Gastroesophageal sphincter (tissue), 4 donors: ENCODE measurements at regions not wholly inside any gene's neighbourhood (a gene's known extent, or its start where the extent isn't known, plus 50 kb on each side); places are given as distances from the start of the nearest gene placed in this dataset.

Experiments
- ATAC-seq: fragments of 150-250 bp; one replicate; pipeline ENCODE4 v1.9.1; 2016; ENCODE audit warnings: mild to moderate bottlenecking, moderate library complexity
- H3K27ac ChIP-seq, 4 donors: fragments of 200-600 bp; sonication (generic) in 3 of 4; 1 replicate in 3 of 4; 2 replicates in 1 of 4; pipeline ENCODE4 v1.5.1; 2016 to 2019
- H3K27me3 ChIP-seq: fragments of 200-600 bp; sonication (generic); one replicate; pipeline ENCODE4 v1.5.1; 2019
- H3K36me3 ChIP-seq, 2 donors: fragments of 200-600 bp; sonication (generic); one replicate each; pipeline ENCODE4 v1.5.1; 2019; ENCODE audit warnings: control low read depth in 1 of 2
- H3K4me1 ChIP-seq, 3 donors: fragments of 200-600 bp; sonication (generic); 1 replicate in 2 of 3; 2 replicates in 1 of 3; pipeline ENCODE4 v1.5.1; 2016 to 2019; ENCODE audit warnings: control low read depth in 2 of 3
- H3K4me3 ChIP-seq, 2 donors: fragments of 200-600 bp; sonication (generic); one replicate each; pipeline ENCODE4 v1.5.1; 2019; ENCODE audit warnings: mild to moderate bottlenecking in 1 of 2, moderate library complexity in 1 of 2
- H3K9me3 ChIP-seq, 3 donors: fragments of 200-600 bp; sonication (generic); one replicate each; pipeline ENCODE4 v1.5.1; 2017 to 2019; ENCODE audit warnings: control low read depth in 2 of 3
- EP300 ChIP-seq: sonication (generic); formaldehyde crosslinking; IDR thresholded peaks from one replicate; pipeline ENCODE4 v1.6.1; 2017; ENCODE audit warnings: antibody characterized with exemption, mild to moderate bottlenecking
- POLR2A ChIP-seq, 2 donors: fragments of 450-650 bp; IDR thresholded peaks; one replicate each; pipeline ENCODE4 v1.6.1; 2017; ENCODE audit warnings: antibody characterized with exemption in 2 of 2, mild to moderate bottlenecking in 2 of 2, moderate library complexity in 1 of 2
- POLR2AphosphoS5 ChIP-seq: sonication (generic); formaldehyde crosslinking; IDR thresholded peaks from one replicate; pipeline ENCODE4 v1.6.1; 2017; ENCODE audit warnings: antibody characterized with exemption
- WGBS, 2 donors: methylation state at CpG; one replicate each; pipeline ENCODE4 v1.1.5; 2018; ENCODE audit warnings: low coverage in 1 of 2; 5-methylcytosine and 5-hydroxymethylcytosine counted together
- TF ChIP-seq, protein P1 (sequence below), 4 experiments: fragments of 200-600 bp in 2 of 4; fragments of 450-650 bp in 2 of 4; sonication (generic) in 1 of 4; IDR thresholded peaks; one replicate each; pipeline ENCODE4 v1.5.1; 2017 to 2019; ENCODE audit warnings: antibody characterized with exemption in 4 of 4, mild to moderate bottlenecking in 2 of 4, moderate library complexity in 2 of 4

DNA sequence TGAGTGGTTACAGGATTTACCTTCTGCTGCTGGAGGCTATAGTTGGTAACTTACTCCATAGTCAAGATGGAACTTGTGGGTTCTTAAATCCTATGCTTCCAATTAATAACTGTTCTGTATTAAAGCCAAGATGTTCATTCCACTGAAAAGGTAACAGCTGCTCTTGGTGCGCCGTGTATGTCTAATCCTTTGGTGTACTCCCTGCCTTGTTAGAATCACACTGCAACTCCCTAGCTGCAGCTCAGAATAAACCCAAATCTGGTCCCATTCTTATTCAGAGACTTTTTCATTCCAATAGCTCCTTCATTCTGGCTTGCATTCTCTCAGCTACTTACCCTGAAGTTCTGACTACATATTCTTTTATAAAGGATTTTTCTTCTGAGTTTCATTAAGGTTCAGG lies 1355.5 kb downstream of the MAT2B start:
- no peak overlapping the region for H3K4me3 ChIP-seq
- no peaks in the 10 kb centered on the region for H3K4me1 ChIP-seq
- 61 to 93% methylated on average over 2 of the region's 2 CpGs for WGBS, 2 donors
- no peaks in the 10 kb centered on the region for H3K27me3 ChIP-seq
- TF ChIP-seq EP300: no peak
- no peak for TF ChIP-seq POLR2A (IDR thresholded peaks at IDR 0.05)
- no peak for TF ChIP-seq POLR2AphosphoS5
- TF ChIP-seq, protein P1, sequence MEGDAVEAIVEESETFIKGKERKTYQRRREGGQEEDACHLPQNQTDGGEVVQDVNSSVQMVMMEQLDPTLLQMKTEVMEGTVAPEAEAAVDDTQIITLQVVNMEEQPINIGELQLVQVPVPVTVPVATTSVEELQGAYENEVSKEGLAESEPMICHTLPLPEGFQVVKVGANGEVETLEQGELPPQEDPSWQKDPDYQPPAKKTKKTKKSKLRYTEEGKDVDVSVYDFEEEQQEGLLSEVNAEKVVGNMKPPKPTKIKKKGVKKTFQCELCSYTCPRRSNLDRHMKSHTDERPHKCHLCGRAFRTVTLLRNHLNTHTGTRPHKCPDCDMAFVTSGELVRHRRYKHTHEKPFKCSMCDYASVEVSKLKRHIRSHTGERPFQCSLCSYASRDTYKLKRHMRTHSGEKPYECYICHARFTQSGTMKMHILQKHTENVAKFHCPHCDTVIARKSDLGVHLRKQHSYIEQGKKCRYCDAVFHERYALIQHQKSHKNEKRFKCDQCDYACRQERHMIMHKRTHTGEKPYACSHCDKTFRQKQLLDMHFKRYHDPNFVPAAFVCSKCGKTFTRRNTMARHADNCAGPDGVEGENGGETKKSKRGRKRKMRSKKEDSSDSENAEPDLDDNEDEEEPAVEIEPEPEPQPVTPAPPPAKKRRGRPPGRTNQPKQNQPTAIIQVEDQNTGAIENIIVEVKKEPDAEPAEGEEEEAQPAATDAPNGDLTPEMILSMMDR (IDR thresholded peaks at IDR 0.05): no peak
- H3K36me3 ChIP-seq: no peaks in the 10 kb centered on the region
- no peak overlapping the region for H3K27ac ChIP-seq
- no peak for ATAC-seq
- no peaks in the 10 kb centered on the region for H3K9me3 ChIP-seq

DNA sequence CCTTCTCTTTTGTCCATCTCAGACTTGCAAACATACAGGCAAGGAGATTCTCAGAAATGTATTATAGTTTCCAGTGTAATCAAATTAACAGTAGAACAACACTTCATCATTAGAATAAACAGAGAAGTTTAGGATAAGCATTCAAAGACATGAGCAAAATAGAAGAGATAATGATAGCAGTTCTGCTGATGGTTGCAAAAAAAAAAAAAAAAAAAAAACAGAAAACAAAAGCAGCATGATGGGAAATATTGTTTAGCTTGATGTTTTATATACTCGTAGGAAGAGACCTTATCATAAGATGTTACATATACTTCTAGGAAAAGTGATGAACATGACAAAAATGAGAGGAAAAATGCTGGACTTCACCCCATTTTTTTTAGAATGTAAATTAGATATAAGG lies 1356.2 kb downstream of the MAT2B start:
- Histone ChIP-seq H3K27ac (no peak overlapping the region), H3K36me3 (no peaks in the 10 kb centered on the region), H3K27me3 (no peaks in the 10 kb centered on the region), H3K4me3 (no peak overlapping the region), H3K9me3 (no peaks in the 10 kb centered on the region), H3K4me1 (no peaks in the 10 kb centered on the region)
- no peak for ATAC-seq
- WGBS, 2 donors: 64 to 92% methylated on average over 1 of the region's 1 CpG
- no peak for TF ChIP-seq POLR2A (IDR thresholded peaks at IDR 0.05)
- no peak for TF ChIP-seq POLR2AphosphoS5
- TF ChIP-seq, protein P1 (IDR thresholded peaks at IDR 0.05): no peak
- TF ChIP-seq EP300: no peak

DNA sequence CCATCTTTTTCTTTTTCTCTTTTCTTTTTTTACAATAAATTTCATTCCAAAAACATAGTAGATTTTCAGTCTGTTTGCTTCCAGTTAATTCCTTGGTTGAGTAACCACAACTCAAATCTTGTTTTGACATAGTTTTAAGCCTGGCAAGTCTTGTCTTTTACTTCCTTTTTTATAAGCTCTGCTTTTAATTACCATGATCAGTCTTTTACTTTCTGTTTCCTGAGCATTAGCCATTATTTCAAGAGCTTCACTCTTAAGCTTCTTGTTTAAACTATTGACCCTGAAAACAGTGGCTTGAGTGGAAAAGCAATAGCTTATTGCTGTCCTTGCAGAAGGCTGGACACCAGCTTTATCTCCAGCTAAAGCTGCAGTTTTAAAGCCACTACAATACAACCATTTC lies 1363.3 kb downstream of the MAT2B start:
- TF ChIP-seq POLR2AphosphoS5: no peak
- TF ChIP-seq POLR2A (IDR thresholded peaks at IDR 0.05): no peak
- TF ChIP-seq, protein P1 (IDR thresholded peaks at IDR 0.05): no peak
- no peak for TF ChIP-seq EP300
- H3K4me3 ChIP-seq: no peak overlapping the region
- ATAC-seq: no peak
- H3K36me3 ChIP-seq: no peaks in the 10 kb centered on the region
- no peaks in the 10 kb centered on the region for H3K27me3 ChIP-seq
- peaks cover 0 to 4% (median 0%) of the 10 kb centered on the region in 3 donors for H3K4me1 ChIP-seq
- no peak overlapping the region for H3K27ac ChIP-seq
- H3K9me3 ChIP-seq: no peaks in the 10 kb centered on the region

DNA sequence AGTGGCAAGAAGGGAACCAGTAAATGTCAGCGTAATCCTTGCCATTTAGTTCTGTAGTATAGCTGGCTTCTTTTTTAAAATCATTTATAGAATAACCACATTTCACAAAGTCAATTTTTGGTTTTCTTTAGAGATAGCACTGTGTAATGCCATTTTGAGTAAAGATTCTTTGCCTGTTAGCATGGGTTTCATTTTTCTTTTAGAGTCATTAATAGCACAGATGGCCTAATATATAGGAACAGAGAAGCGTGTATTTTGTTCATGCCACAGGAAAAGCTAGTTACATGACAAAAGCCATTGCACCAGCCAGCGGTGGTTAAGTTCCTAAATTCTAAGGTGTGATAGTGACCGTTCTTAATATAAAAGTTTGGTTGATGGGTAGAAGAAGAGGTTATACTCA lies 1363.9 kb downstream of the MAT2B start:
- Histone ChIP-seq H3K27ac (no peak overlapping the region), H3K4me3 (no peak overlapping the region), H3K9me3 (no peaks in the 10 kb centered on the region), H3K27me3 (no peaks in the 10 kb centered on the region), H3K4me1 (peaks cover 0 to 4% (median 0%) of the 10 kb centered on the region in 3 donors), H3K36me3 (no peaks in the 10 kb centered on the region)
- no peak for ATAC-seq
- WGBS, 2 donors: 95 to 100% methylated on average over 4 of the region's 4 CpGs
- TF ChIP-seq POLR2A (IDR thresholded peaks at IDR 0.05) (no peak), POLR2AphosphoS5 (no peak), EP300 (no peak)
- TF ChIP-seq, protein P1 (IDR thresholded peaks at IDR 0.05): no peak

DNA sequence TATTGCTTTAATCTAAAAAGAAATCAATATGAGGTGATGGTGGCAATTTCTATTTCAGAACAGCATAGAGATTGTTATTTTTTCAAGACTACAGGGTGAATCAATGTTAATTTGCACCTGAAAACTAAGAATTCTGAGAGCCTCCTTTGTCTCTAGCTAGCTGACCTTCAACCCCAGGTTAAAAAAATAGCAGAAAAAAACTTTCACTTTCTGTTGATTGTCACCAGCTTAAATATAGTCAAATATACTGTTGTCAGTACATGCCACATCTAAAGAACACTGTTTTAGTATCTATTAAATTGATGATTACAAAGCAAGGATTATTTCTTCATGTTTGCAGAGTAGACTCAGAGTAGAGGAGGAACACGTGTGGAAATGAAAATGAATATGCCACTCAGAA lies 1371.4 kb downstream of the MAT2B start:
- whole genome bisulfite sequencing, 2 donors: 50 to 64% methylated on average over 1 of the region's 1 CpG
- no peak for ATAC-seq
- Histone ChIP-seq H3K36me3 (no peaks in the 10 kb centered on the region), H3K27ac (no peak overlapping the region), H3K9me3 (peaks cover 0 to 12% (median 0%) of the 10 kb centered on the region in 3 donors), H3K4me3 (no peak overlapping the region), H3K27me3 (no peaks in the 10 kb centered on the region), H3K4me1 (no peaks in the 10 kb centered on the region)
- TF ChIP-seq, protein P1 (IDR thresholded peaks at IDR 0.05): no peak
- no peak for TF ChIP-seq EP300
- TF ChIP-seq POLR2A (IDR thresholded peaks at IDR 0.05): no peak
- TF ChIP-seq POLR2AphosphoS5: no peak
